ENCODE measurements at regions not wholly inside any gene's neighbourhood (a gene's known extent, or its start where the extent isn't known, plus 50 kb on each side); places are given as distances from the start of the nearest gene placed in this dataset.

DNA sequence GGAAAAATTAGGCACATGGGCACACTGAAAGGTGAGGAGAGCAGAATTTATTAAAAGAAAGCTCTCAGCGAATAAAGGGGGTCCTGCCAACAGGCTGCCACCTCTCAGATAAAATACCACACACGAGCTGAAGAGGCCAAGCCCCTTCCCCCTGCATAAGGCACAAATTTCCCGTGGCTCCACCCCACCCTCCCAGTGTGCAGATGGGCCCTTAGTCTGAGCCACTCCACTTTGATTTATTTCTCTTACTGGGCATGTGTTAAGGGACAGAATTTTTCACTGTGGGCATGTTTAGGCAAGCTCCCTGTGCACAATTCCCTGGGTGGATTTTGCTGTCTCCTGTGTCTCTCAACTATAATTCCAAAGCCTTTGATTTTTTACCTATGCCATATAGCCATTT is 409.8 kb downstream of the TBL1XR1 start:
- no peaks in the 10 kb centered on the region for H3K4me1 ChIP-seq
- no peak overlapping the region for H3K4me3 ChIP-seq
- TF ChIP-seq CTCF (IDR thresholded peaks at IDR 0.05), result no peak
- intact Hi-C loops (cut with DNase I), result no loop called here
- no peak for DNase-seq (ENCODE audit: low spot score in 2 of 2)
- no peaks in the 10 kb centered on the region for H3K36me3 ChIP-seq
- no peak overlapping the region for H3K27ac ChIP-seq
- no peaks in the 10 kb centered on the region for H3K27me3 ChIP-seq
- H3K9me3 ChIP-seq, result no peaks in the 10 kb centered on the region

DNA sequence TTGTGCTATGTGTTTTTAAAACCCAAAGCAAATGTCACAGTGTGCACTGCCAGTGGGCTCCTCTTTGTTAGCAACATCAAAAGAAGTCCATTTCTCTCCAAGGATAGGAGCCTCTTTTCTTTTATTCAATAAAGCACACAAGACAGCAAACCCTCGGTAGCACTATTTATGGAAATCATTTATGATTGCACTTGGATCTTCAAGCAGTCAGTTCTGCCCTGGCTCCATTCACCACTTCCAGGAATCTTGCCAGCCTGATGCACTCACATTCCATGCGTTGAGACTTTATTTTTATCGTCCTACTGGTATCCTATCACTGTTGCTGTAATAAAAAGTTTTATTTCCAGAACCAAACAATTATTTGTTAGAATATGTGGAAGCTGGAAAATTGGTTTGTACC is 412.1 kb downstream of the TBL1XR1 start:
- H3K4me1 ChIP-seq, result no peaks in the 10 kb centered on the region
- DNase-seq (ENCODE audit: low spot score in 2 of 2), result no peak
- H3K27me3 ChIP-seq, result no peaks in the 10 kb centered on the region
- H3K36me3 ChIP-seq, result no peaks in the 10 kb centered on the region
- no peak overlapping the region for H3K27ac ChIP-seq
- no peaks in the 10 kb centered on the region for H3K9me3 ChIP-seq
- no peak overlapping the region for H3K4me3 ChIP-seq
- intact Hi-C loops (cut with DNase I), result no loop called here
- no peak for TF ChIP-seq CTCF (IDR thresholded peaks at IDR 0.05)

GRCh38 chr3:176780766-176781165 is 416.5 kb downstream of the TBL1XR1 start:
- no peak overlapping the region for H3K27ac ChIP-seq
- no peak overlapping the region for H3K4me3 ChIP-seq
- H3K9me3 ChIP-seq, result no peaks in the 10 kb centered on the region
- H3K4me1 ChIP-seq, result no peaks in the 10 kb centered on the region
- TF ChIP-seq CTCF (IDR thresholded peaks at IDR 0.05), result no peak
- H3K27me3 ChIP-seq, result no peaks in the 10 kb centered on the region
- H3K36me3 ChIP-seq, result no peaks in the 10 kb centered on the region
- no peak for DNase-seq (ENCODE audit: low spot score in 2 of 2)
- intact Hi-C loops (cut with DNase I), result no loop called here

GRCh38 chr3:176776622-176777175 is 420.6 kb downstream of the TBL1XR1 start:
- intact Hi-C loops (cut with DNase I), result no loop called here
- Histone ChIP-seq H3K9me3 (peaks cover 0 to 6% of the 10 kb centered on the region in 2 donors), H3K36me3 (no peaks in the 10 kb centered on the region), H3K27me3 (no peaks in the 10 kb centered on the region), H3K4me3 (no peak overlapping the region), H3K27ac (no peak overlapping the region), H3K4me1 (no peaks in the 10 kb centered on the region)
- no peak for DNase-seq (ENCODE audit: low spot score in 2 of 2)
- no peak for TF ChIP-seq CTCF (IDR thresholded peaks at IDR 0.05)

- no peaks in the 10 kb centered on the region for H3K27me3 ChIP-seq
- TF ChIP-seq CTCF (IDR thresholded peaks at IDR 0.05), result no peak
Measured at GRCh38 chr3:176769547-176770190, 427.6 kb downstream of the TBL1XR1 start.

More at GRCh38 chr3:176769547-176770190, 427.6 kb downstream of the TBL1XR1 start:
- no peak overlapping the region for H3K4me3 ChIP-seq
- H3K9me3 ChIP-seq, result peaks cover 0 to 11% of the 10 kb centered on the region in 2 donors
- DNase-seq (ENCODE audit: low spot score in 2 of 2), result no peak
- no peaks in the 10 kb centered on the region for H3K36me3 ChIP-seq
- intact Hi-C loops (cut with DNase I), result no loop called here
- H3K27ac ChIP-seq, result no peak overlapping the region
- no peaks in the 10 kb centered on the region for H3K4me1 ChIP-seq
